ENCODE measurements at regions not wholly inside any gene's neighbourhood (a gene's known extent, or its start where the extent isn't known, plus 50 kb on each side); places are given as distances from the start of the nearest gene placed in this dataset.

DNA sequence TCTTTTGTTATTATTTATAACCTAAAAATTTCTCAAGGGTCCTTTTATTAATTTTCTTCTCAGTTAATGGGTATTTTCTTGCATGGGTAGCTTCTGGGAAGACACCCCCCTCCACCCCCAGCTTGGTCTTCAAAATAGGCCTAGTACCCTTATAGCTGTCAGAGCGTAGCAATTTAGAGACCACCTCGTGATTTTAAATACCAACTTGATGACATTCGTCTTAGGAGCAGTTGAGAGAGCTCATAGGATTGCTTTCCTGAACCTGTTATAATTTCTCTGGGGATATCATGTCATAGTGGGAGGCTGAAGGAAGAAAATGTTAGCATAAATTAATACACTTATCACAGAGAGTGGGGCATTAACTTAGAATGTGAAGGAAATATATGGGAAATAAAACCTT, 83.1 kb upstream of the MLIP start:
- TF ChIP-seq, protein P1, sequence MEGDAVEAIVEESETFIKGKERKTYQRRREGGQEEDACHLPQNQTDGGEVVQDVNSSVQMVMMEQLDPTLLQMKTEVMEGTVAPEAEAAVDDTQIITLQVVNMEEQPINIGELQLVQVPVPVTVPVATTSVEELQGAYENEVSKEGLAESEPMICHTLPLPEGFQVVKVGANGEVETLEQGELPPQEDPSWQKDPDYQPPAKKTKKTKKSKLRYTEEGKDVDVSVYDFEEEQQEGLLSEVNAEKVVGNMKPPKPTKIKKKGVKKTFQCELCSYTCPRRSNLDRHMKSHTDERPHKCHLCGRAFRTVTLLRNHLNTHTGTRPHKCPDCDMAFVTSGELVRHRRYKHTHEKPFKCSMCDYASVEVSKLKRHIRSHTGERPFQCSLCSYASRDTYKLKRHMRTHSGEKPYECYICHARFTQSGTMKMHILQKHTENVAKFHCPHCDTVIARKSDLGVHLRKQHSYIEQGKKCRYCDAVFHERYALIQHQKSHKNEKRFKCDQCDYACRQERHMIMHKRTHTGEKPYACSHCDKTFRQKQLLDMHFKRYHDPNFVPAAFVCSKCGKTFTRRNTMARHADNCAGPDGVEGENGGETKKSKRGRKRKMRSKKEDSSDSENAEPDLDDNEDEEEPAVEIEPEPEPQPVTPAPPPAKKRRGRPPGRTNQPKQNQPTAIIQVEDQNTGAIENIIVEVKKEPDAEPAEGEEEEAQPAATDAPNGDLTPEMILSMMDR (IDR thresholded peaks at IDR 0.05; ENCODE audit: low read depth, low read length, poor library complexity, severe bottlenecking): no peak
- no peak for TF ChIP-seq EZH2phosphoT487 (IDR thresholded peaks at IDR 0.05; ENCODE audit: borderline replicate concordance, low read length)
- Histone ChIP-seq H3K79me2 (ENCODE audit: control insufficient read depth, low read length) (no peaks in the 10 kb centered on the region), H3K36me3 (ENCODE audit: control insufficient read depth, low read length) (no peaks in the 10 kb centered on the region), H3F3A (ENCODE audit: control insufficient read depth, insufficient read depth) (no peaks in the 10 kb centered on the region), H3K9me2 (replicated peaks; ENCODE audit: control insufficient read depth, low read length) (no peaks in the 10 kb centered on the region), H3K27ac (ENCODE audit: low read depth, low read length) (no peak overlapping the region), H3K9me3 (ENCODE audit: control insufficient read depth, insufficient read depth, low read length) (no peaks in the 10 kb centered on the region), H3K4me3 (ENCODE audit: low read length) (no peak overlapping the region), H4K20me1 (ENCODE audit: control insufficient read depth, insufficient read depth, low read depth, low read length) (no peaks in the 10 kb centered on the region), H3K4me2 (ENCODE audit: low read length) (no peak overlapping the region), H3K4me1 (ENCODE audit: control insufficient read depth, low read length) (no peaks in the 10 kb centered on the region), H3K27me3 (ENCODE audit: control insufficient read depth, low read length) (no peaks in the 10 kb centered on the region)

DNA sequence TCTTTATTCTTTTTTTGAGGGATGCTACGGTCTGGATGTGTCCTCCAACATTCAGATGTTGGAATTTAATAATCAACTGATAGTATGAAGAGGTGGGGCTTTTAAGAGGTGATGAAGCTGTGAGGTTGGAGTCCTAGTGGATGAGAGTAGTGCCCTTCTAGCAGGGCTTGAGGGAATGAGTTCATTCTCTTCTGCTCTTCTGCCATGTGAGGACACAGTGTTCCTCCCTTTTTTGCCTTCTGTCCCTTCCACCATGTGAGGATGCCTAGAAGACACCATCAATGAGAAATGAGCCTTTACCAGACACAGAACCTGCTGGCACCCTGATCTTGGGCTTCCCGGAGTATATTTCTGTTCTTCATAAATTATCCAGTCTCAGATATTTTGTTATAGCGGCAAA, 82.1 kb upstream of the MLIP start:
- H3K9me3 ChIP-seq (ENCODE audit: control insufficient read depth, insufficient read depth, low read length): no peaks in the 10 kb centered on the region

DNA sequence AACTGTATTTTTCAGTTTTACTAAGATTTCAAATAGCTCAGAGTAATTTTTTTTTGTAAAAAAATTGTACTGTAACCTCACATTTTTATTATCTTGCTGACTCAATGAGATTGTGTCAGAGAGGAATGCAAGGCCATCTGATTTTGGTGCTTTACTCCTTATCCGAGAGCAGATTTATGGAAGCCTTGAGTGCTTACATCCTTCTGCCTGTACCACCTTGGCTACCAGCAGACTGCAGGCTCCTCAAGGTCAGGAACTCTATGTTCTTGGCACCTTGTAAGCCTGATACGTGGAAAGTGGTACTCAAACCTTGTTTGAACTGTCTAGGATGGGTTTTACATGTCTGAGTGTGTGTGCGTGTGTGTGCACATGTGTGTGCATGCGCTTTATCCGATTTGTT, 80.1 kb upstream of the MLIP start:
- Histone ChIP-seq H3K4me3 (ENCODE audit: low read length) (no peak overlapping the region), H4K20me1 (ENCODE audit: control insufficient read depth, insufficient read depth, low read depth, low read length) (no peaks in the 10 kb centered on the region), H3F3A (ENCODE audit: control insufficient read depth, insufficient read depth) (no peaks in the 10 kb centered on the region), H3K4me1 (ENCODE audit: control insufficient read depth, low read length) (no peaks in the 10 kb centered on the region), H3K27me3 (ENCODE audit: control insufficient read depth, low read length) (no peaks in the 10 kb centered on the region), H3K36me3 (ENCODE audit: control insufficient read depth, low read length) (no peaks in the 10 kb centered on the region), H3K27ac (ENCODE audit: low read depth, low read length) (no peak overlapping the region), H3K79me2 (ENCODE audit: control insufficient read depth, low read length) (no peaks in the 10 kb centered on the region), H3K4me2 (ENCODE audit: low read length) (no peak overlapping the region), H3K9me2 (replicated peaks; ENCODE audit: control insufficient read depth, low read length) (no peaks in the 10 kb centered on the region), H3K9me3 (ENCODE audit: control insufficient read depth, insufficient read depth, low read length) (no peaks in the 10 kb centered on the region)
- TF ChIP-seq EZH2phosphoT487 (IDR thresholded peaks at IDR 0.05; ENCODE audit: borderline replicate concordance, low read length): no peak
- TF ChIP-seq, protein P1 (IDR thresholded peaks at IDR 0.05; ENCODE audit: low read depth, low read length, poor library complexity, severe bottlenecking): no peak

More for the DNA sequence above, 82.1 kb upstream of the MLIP start:
- Histone ChIP-seq H3K4me3 (ENCODE audit: low read length) (no peak overlapping the region), H3K79me2 (ENCODE audit: control insufficient read depth, low read length) (no peaks in the 10 kb centered on the region), H3K9me2 (replicated peaks; ENCODE audit: control insufficient read depth, low read length) (no peaks in the 10 kb centered on the region), H3K36me3 (ENCODE audit: control insufficient read depth, low read length) (no peaks in the 10 kb centered on the region), H3K27me3 (ENCODE audit: control insufficient read depth, low read length) (no peaks in the 10 kb centered on the region), H3K4me2 (ENCODE audit: low read length) (no peak overlapping the region), H3K4me1 (ENCODE audit: control insufficient read depth, low read length) (no peaks in the 10 kb centered on the region), H3F3A (ENCODE audit: control insufficient read depth, insufficient read depth) (no peaks in the 10 kb centered on the region), H4K20me1 (ENCODE audit: control insufficient read depth, insufficient read depth, low read depth, low read length) (no peaks in the 10 kb centered on the region), H3K27ac (ENCODE audit: low read depth, low read length) (no peak overlapping the region)
- TF ChIP-seq EZH2phosphoT487 (IDR thresholded peaks at IDR 0.05; ENCODE audit: borderline replicate concordance, low read length): no peak
- TF ChIP-seq, protein P1 (IDR thresholded peaks at IDR 0.05; ENCODE audit: low read depth, low read length, poor library complexity, severe bottlenecking): no peak

All from DOHH2 (cell line).